ENCODE measurements at regions not wholly inside any gene's neighbourhood (a gene's known extent, or its start where the extent isn't known, plus 50 kb on each side); places are given as distances from the start of the nearest gene placed in this dataset.
A peak's percentile ranks its signal among the peaks of the same experiment; 100 is the strongest.
"Not testable (repeated sequence)": the region's sequence is repeated elsewhere in the genome, so short reads cannot be mapped to it uniquely, and the experiment has no call there.

GRCh38 chr5:158045696-158046095 lies 186.8 kb upstream of the CLINT1 start:
- H3K9me3 ChIP-seq (replicated peaks; ENCODE audit: insufficient read depth, low read length) = no peaks in the 10 kb centered on the region
- H3K27ac ChIP-seq (ENCODE audit: low read length) = no peak overlapping the region
- no peak overlapping the region for H2AFZ ChIP-seq (ENCODE audit: low read length)
- no peaks in the 10 kb centered on the region for H3K9me2 ChIP-seq (replicated peaks; ENCODE audit: insufficient read depth, low read length)
- no peaks in the 10 kb centered on the region for H3K36me3 ChIP-seq (replicated peaks; ENCODE audit: insufficient read depth, low read length)
- no peak for DNase-seq
- no peaks in the 10 kb centered on the region for H3K27me3 ChIP-seq (replicated peaks; ENCODE audit: insufficient read depth, low read length)
- H3K4me1 ChIP-seq (ENCODE audit: low read length) = peaks cover under 1% of the 10 kb centered on the region
- H3K79me2 ChIP-seq (ENCODE audit: low read length) = no peaks in the 10 kb centered on the region
- no peak overlapping the region for H3K4me2 ChIP-seq (ENCODE audit: low read depth, low read length)
- no peak overlapping the region for H3K4me3 ChIP-seq (ENCODE audit: low read length)
- no peak overlapping the region for H3K9ac ChIP-seq (ENCODE audit: low read length)
- no peaks in the 10 kb centered on the region for H3F3A ChIP-seq (ENCODE audit: insufficient read depth, low read length)
- no peak for TF ChIP-seq EZH2 (optimal IDR thresholded peaks at IDR 0.05; ENCODE audit: low read depth, low read length)
- TF ChIP-seq CTCF (IDR thresholded peaks at IDR 0.05; ENCODE audit: low read length) = no peak
- no peak for TF ChIP-seq EZH2phosphoT487 (IDR thresholded peaks at IDR 0.05; ENCODE audit: low read length)
- no peaks in the 10 kb centered on the region for H4K20me1 ChIP-seq (ENCODE audit: insufficient read depth, low read length)

- H3K27me3 ChIP-seq (replicated peaks; ENCODE audit: insufficient read depth, low read length) = no peaks in the 10 kb centered on the region
- no peaks in the 10 kb centered on the region for H3K79me2 ChIP-seq (ENCODE audit: low read length)
- peaks cover 12% of the 10 kb centered on the region for H3K4me1 ChIP-seq (ENCODE audit: low read length)
- peaks cover 5% of the 10 kb centered on the region; the same call in 1 of the 2 replicates for H3F3A ChIP-seq (ENCODE audit: insufficient read depth, low read length)
- no peak overlapping the region for H3K4me3 ChIP-seq (ENCODE audit: low read length)
- peak overlapping the region; percentile 27; the same call in 1 of the 2 replicates for H3K27ac ChIP-seq (ENCODE audit: low read length)
- H4K20me1 ChIP-seq (ENCODE audit: insufficient read depth, low read length) = no peaks in the 10 kb centered on the region
- no peak overlapping the region for H2AFZ ChIP-seq (ENCODE audit: low read length)
- H3K36me3 ChIP-seq (replicated peaks; ENCODE audit: insufficient read depth, low read length) = no peaks in the 10 kb centered on the region
- DNase-seq = peak; percentile 77
- H3K4me2 ChIP-seq (ENCODE audit: low read depth, low read length) = peak overlapping the region; percentile 22
- TF ChIP-seq EZH2 (optimal IDR thresholded peaks at IDR 0.05; ENCODE audit: low read depth, low read length) (no peak), CTCF (IDR thresholded peaks at IDR 0.05; ENCODE audit: low read length) (no peak), EZH2phosphoT487 (IDR thresholded peaks at IDR 0.05; ENCODE audit: low read length) (no peak)
- H3K9me2 ChIP-seq (replicated peaks; ENCODE audit: insufficient read depth, low read length) = no peaks in the 10 kb centered on the region
- no peaks in the 10 kb centered on the region for H3K9me3 ChIP-seq (replicated peaks; ENCODE audit: insufficient read depth, low read length)
- H3K9ac ChIP-seq (ENCODE audit: low read length) = no peak overlapping the region
These were observed 181.0 kb upstream of the CLINT1 start for GRCh38 chr5:158039911-158040347.

GRCh38 chr5:158039441-158039840 lies 180.5 kb upstream of the CLINT1 start:
- no peak overlapping the region for H2AFZ ChIP-seq (ENCODE audit: low read length)
- no peaks in the 10 kb centered on the region for H3K36me3 ChIP-seq (replicated peaks; ENCODE audit: insufficient read depth, low read length)
- H3K27ac ChIP-seq (ENCODE audit: low read length) = peak overlapping the region; percentile 27; the same call in 1 of the 2 replicates
- peak overlapping the region; percentile 22; the same call in 1 of the 2 replicates for H3K4me2 ChIP-seq (ENCODE audit: low read depth, low read length)
- H3K27me3 ChIP-seq (replicated peaks; ENCODE audit: insufficient read depth, low read length) = no peaks in the 10 kb centered on the region
- TF ChIP-seq CTCF (IDR thresholded peaks at IDR 0.05; ENCODE audit: low read length) (no peak), EZH2 (optimal IDR thresholded peaks at IDR 0.05; ENCODE audit: low read depth, low read length) (no peak), EZH2phosphoT487 (IDR thresholded peaks at IDR 0.05; ENCODE audit: low read length) (no peak)
- H3K9me3 ChIP-seq (replicated peaks; ENCODE audit: insufficient read depth, low read length) = no peaks in the 10 kb centered on the region
- no peak overlapping the region for H3K9ac ChIP-seq (ENCODE audit: low read length)
- no peak overlapping the region for H3K4me3 ChIP-seq (ENCODE audit: low read length)
- no peaks in the 10 kb centered on the region for H3K9me2 ChIP-seq (replicated peaks; ENCODE audit: insufficient read depth, low read length)
- peaks cover 12% of the 10 kb centered on the region for H3K4me1 ChIP-seq (ENCODE audit: low read length)
- no peaks in the 10 kb centered on the region for H3K79me2 ChIP-seq (ENCODE audit: low read length)
- DNase-seq = no peak
- H3F3A ChIP-seq (ENCODE audit: insufficient read depth, low read length) = peaks cover 5% of the 10 kb centered on the region; the same call in 1 of the 2 replicates
- H4K20me1 ChIP-seq (ENCODE audit: insufficient read depth, low read length) = no peaks in the 10 kb centered on the region

GRCh38 chr5:158036983-158037595 lies 178.1 kb upstream of the CLINT1 start:
- not testable (repeated sequence) for H3K9ac ChIP-seq (ENCODE audit: low read length); H2AFZ ChIP-seq (ENCODE audit: low read length); DNase-seq; H3K4me3 ChIP-seq (ENCODE audit: low read length); H4K20me1 ChIP-seq (ENCODE audit: insufficient read depth, low read length); H3K9me2 ChIP-seq (replicated peaks; ENCODE audit: insufficient read depth, low read length); H3K36me3 ChIP-seq (replicated peaks; ENCODE audit: insufficient read depth, low read length); H3K27ac ChIP-seq (ENCODE audit: low read length); H3F3A ChIP-seq (ENCODE audit: insufficient read depth, low read length); H3K79me2 ChIP-seq (ENCODE audit: low read length); H3K4me2 ChIP-seq (ENCODE audit: low read depth, low read length); H3K9me3 ChIP-seq (replicated peaks; ENCODE audit: insufficient read depth, low read length); H3K27me3 ChIP-seq (replicated peaks; ENCODE audit: insufficient read depth, low read length)
- H3K4me1 ChIP-seq (ENCODE audit: low read length) = peaks cover 12% of the 10 kb centered on the region

GRCh38 chr5:158034586-158034985 lies 175.6 kb upstream of the CLINT1 start:
- H3K36me3 ChIP-seq (replicated peaks; ENCODE audit: insufficient read depth, low read length); H3K79me2 ChIP-seq (ENCODE audit: low read length); H3K9ac ChIP-seq (ENCODE audit: low read length); H3K9me2 ChIP-seq (replicated peaks; ENCODE audit: insufficient read depth, low read length); H4K20me1 ChIP-seq (ENCODE audit: insufficient read depth, low read length); H3K4me3 ChIP-seq (ENCODE audit: low read length); DNase-seq; H3K9me3 ChIP-seq (replicated peaks; ENCODE audit: insufficient read depth, low read length); H3K27me3 ChIP-seq (replicated peaks; ENCODE audit: insufficient read depth, low read length); H3K4me2 ChIP-seq (ENCODE audit: low read depth, low read length); H3F3A ChIP-seq (ENCODE audit: insufficient read depth, low read length); H3K4me1 ChIP-seq (ENCODE audit: low read length); H2AFZ ChIP-seq (ENCODE audit: low read length); H3K27ac ChIP-seq (ENCODE audit: low read length): not testable (repeated sequence)

Data from MM.1S (cell line).